ENCODE measurements at regions not wholly inside any gene's neighbourhood (a gene's known extent, or its start where the extent isn't known, plus 50 kb on each side); places are given as distances from the start of the nearest gene placed in this dataset.
A peak's percentile ranks its signal among the peaks of the same experiment; 100 is the strongest.

GRCh38 chr6:113558966-113559365, 298.2 kb upstream of the MARCKS start:
- H3K4me2 ChIP-seq (ENCODE audit: low read length): peak overlapping the region; percentile 33
- H3K4me1 ChIP-seq (ENCODE audit: control insufficient read depth in 1 of 2, insufficient read depth in 2 of 2, low read length in 2 of 2): peaks cover 9 to 31% of the 10 kb centered on the region in 2 experiments
- intact Hi-C loops (cut with micrococcal nuclease): no loop called here
- no peak overlapping the region for H3K4me3 ChIP-seq (replicated peaks in 1 of 2; ENCODE audit: low read depth in 1 of 2, low read length in 2 of 2)
- no peaks in the 10 kb centered on the region for H3K36me3 ChIP-seq (ENCODE audit: control insufficient read depth in 1 of 2, insufficient read depth in 2 of 2, low read length in 2 of 2)
- CTCF ChIA-PET: no interaction called here
- ATAC-seq (no peak), DNase-seq (ENCODE audit: low read depth, low spot score) (no peak)
- no TSS peak for BruUV-seq (replicated peaks)
- RAD21 ChIA-PET (ENCODE audit: low non-redundant PET in 1 of 2, low total read pairs in 2 of 2, uncharacterized antibody in 2 of 2, unreplicated experiment in 2 of 2): no interaction called here
- H3K27me3 ChIP-seq (ENCODE audit: insufficient read depth, low read length): no peaks in the 10 kb centered on the region
- H2AFZ ChIP-seq (ENCODE audit: low read depth, low read length, poor library complexity, severe bottlenecking): peak overlapping the region; percentile 80
- TF ChIP-seq ZBTB33 (IDR thresholded peaks at IDR 0.05; ENCODE audit: extremely low read depth, insufficient replicate concordance, low read length): no peak
- no peaks in the 10 kb centered on the region for H4K20me1 ChIP-seq (ENCODE audit: insufficient read depth)
- H3K9ac ChIP-seq (ENCODE audit: low read length): no peak overlapping the region
- POLR2A ChIA-PET: no interaction called here
- H3K9me2 ChIP-seq (ENCODE audit: insufficient read depth): no peaks in the 10 kb centered on the region
- no peaks in the 10 kb centered on the region for H3K9me3 ChIP-seq (ENCODE audit: control insufficient read depth in 1 of 2, insufficient read depth in 1 of 2, low read depth in 1 of 2, low read length in 2 of 2)
- no peaks in the 10 kb centered on the region for H3K79me2 ChIP-seq (ENCODE audit: insufficient read depth, low read length)
- no peak overlapping the region for H3K27ac ChIP-seq (ENCODE audit: low read depth, low read length)

GRCh38 chr6:113560376-113560775, 296.8 kb upstream of the MARCKS start:
- DNase-seq (ENCODE audit: low read depth, low spot score): no peak
- TF ChIP-seq POLR2AphosphoS5 (IDR thresholded peaks at IDR 0.05; ENCODE audit: low read depth, low read length) (no peak), SIN3A (IDR thresholded peaks at IDR 0.05; ENCODE audit: low read depth) (no peak), CEBPB (IDR thresholded peaks at IDR 0.05; ENCODE audit: low read depth) (no peak)
- Histone ChIP-seq H3K9me2 (ENCODE audit: insufficient read depth) (no peaks in the 10 kb centered on the region), H3K4me1 (ENCODE audit: control insufficient read depth in 1 of 2, insufficient read depth in 2 of 2, low read length in 2 of 2) (peaks cover 9 to 31% of the 10 kb centered on the region in 2 experiments), H3K9ac (ENCODE audit: low read length) (no peak overlapping the region), H4K20me1 (ENCODE audit: insufficient read depth) (no peaks in the 10 kb centered on the region), H3K27ac (ENCODE audit: low read depth, low read length) (no peak overlapping the region), H3K79me2 (ENCODE audit: insufficient read depth, low read length) (no peaks in the 10 kb centered on the region), H2AFZ (ENCODE audit: low read depth, low read length, poor library complexity, severe bottlenecking) (peak overlapping the region; percentile 80), H3K4me2 (ENCODE audit: low read length) (peak overlapping the region; percentile 54), H3K9me3 (ENCODE audit: control insufficient read depth in 1 of 2, insufficient read depth in 1 of 2, low read depth in 1 of 2, low read length in 2 of 2) (no peaks in the 10 kb centered on the region), H3K4me3 (replicated peaks in 1 of 2; ENCODE audit: low read depth in 1 of 2, low read length in 2 of 2) (0 out of 4 replicates have a peak overlapping the region, but pooled peaks of 1 of the 2 experiments have one; percentile 7), H3K27me3 (ENCODE audit: insufficient read depth, low read length) (no peaks in the 10 kb centered on the region), H3K36me3 (ENCODE audit: control insufficient read depth in 1 of 2, insufficient read depth in 2 of 2, low read length in 2 of 2) (no peaks in the 10 kb centered on the region)
- ChIA-PET CTCF (no interaction called here), RAD21 (ENCODE audit: low non-redundant PET in 1 of 2, low total read pairs in 2 of 2, uncharacterized antibody in 2 of 2, unreplicated experiment in 2 of 2) (no interaction called here), POLR2A (no interaction called here)
- intact Hi-C loops (cut with micrococcal nuclease): no loop called here
- peak; percentile 68 for ATAC-seq
- no TSS peak for BruUV-seq (replicated peaks)
